Endothelial cell of umbilical vein (primary cell): ENCODE measurements at regions not wholly inside any gene's neighbourhood (a gene's known extent, or its start where the extent isn't known, plus 50 kb on each side); places are given as distances from the start of the nearest gene placed in this dataset.

ENCODE experiments used
- BruUV-seq: library from RNA; stranded (reverse); fragments of 400-500 nt; replicated peaks from 2 replicates; lab custom pipeline; 2021; lab: Mats Ljungman, UMichigan
- CTCF ChIA-PET: fragments of 300-600, 350-600 bp; sonication (Branson Sonifier 250); formaldehyde crosslinking; loops from one replicate; lab custom pipeline; 2021; ENCODE audit warnings: antibody characterized with exemption, inconsistent platforms; lab: Charles Lee
- POLR2A ChIA-PET: fragments of 300-600, 350-600 bp; sonication (Branson Sonifier 250); formaldehyde crosslinking; loops from one replicate; lab custom pipeline; 2021; ENCODE audit warnings: antibody characterized with exemption, inconsistent platforms; lab: Charles Lee
- DNase-seq: peaks from one replicate; pipeline ENCODE4 v3.0.0-alpha.2; 2011; ENCODE audit warnings: low read depth, low spot score
- FAIRE-seq: peaks from 2 replicates; lab custom pipeline; 2011; peaks lifted over from hg19 to GRCh38; lab: Jason Lieb, UNC
- H2AFZ ChIP-seq: 2 replicates; pipeline ENCODE4 v1.6.0; 2012; ENCODE audit warnings: low read depth, low read length, control low read depth, inconsistent platforms
- H3K27ac ChIP-seq: 2 replicates; pipeline ENCODE4 v1.5.1; 2011; ENCODE audit warnings: low read depth, mild to moderate bottlenecking, control low read depth, low read length, moderate library complexity; ENCODE audit not compliant: insufficient read depth
- H3K27me3 ChIP-seq, 2 experiments: 2 replicates each; pipeline versions ENCODE4 v1.6.0 to v1.6.1; 2011; ENCODE audit warnings: low read length in 2 of 2, mixed read lengths in 1 of 2; ENCODE audit not compliant: control insufficient read depth in 2 of 2, insufficient read depth in 2 of 2
- H3K36me3 ChIP-seq, 2 experiments: 2 replicates in 1 of 2; 3 replicates in 1 of 2; pipeline ENCODE4 v1.5.1; 2011; ENCODE audit warnings: low read length in 2 of 2, mild to moderate bottlenecking in 1 of 2, moderate library complexity in 1 of 2; ENCODE audit not compliant: control insufficient read depth in 2 of 2, insufficient read depth in 2 of 2; ENCODE audit errors: extremely low read depth in 1 of 2
- H3K4me1 ChIP-seq: 3 replicates; pipeline ENCODE4 v1.5.1; 2011; ENCODE audit warnings: mild to moderate bottlenecking, low read length; ENCODE audit not compliant: control insufficient read depth, insufficient read depth; ENCODE audit errors: extremely low read depth
- H3K4me2 ChIP-seq: 2 replicates; pipeline ENCODE4 v1.6.1; 2011; ENCODE audit warnings: low read length, control low read depth, mixed read lengths; ENCODE audit not compliant: insufficient read depth
- H3K4me3 ChIP-seq, 3 experiments: fragments of 200-600 bp in 1 of 3; sonication (generic), shearing (Covaris generic) in 1 of 3; replicated peaks in 1 of 3; 2 replicates each; pipeline ENCODE4 v1.5.1; 2011 to 2016; ENCODE audit warnings: control low read depth in 3 of 3, low read length in 3 of 3, mild to moderate bottlenecking in 2 of 3, inconsistent platforms in 1 of 3, low read depth in 1 of 3, moderate library complexity in 1 of 3; ENCODE audit not compliant: insufficient read depth in 1 of 3
- H3K79me2 ChIP-seq: 2 replicates; pipeline ENCODE4 v1.6.0; 2012; ENCODE audit warnings: low read length, inconsistent platforms; ENCODE audit not compliant: control insufficient read depth, insufficient read depth
- H3K9ac ChIP-seq: replicated peaks from 2 replicates; pipeline ENCODE3; 2011; ENCODE audit warnings: low read length, control low read depth; ENCODE audit not compliant: insufficient read depth; ENCODE audit errors: extremely low read depth
- H3K9me1 ChIP-seq: replicated peaks from 3 replicates; pipeline ENCODE4 v1.6.0; 2011; ENCODE audit warnings: mild to moderate bottlenecking, low read length; ENCODE audit not compliant: control insufficient read depth, insufficient read depth; ENCODE audit errors: extremely low read depth
- H3K9me3 ChIP-seq: replicated peaks from 2 replicates; pipeline ENCODE4 v1.5.1; 2012; ENCODE audit warnings: low read length, inconsistent platforms; ENCODE audit not compliant: control insufficient read depth, insufficient read depth
- H4K20me1 ChIP-seq: replicated peaks from 2 replicates; pipeline ENCODE3; 2011; ENCODE audit warnings: mild to moderate bottlenecking, low read length; ENCODE audit not compliant: control insufficient read depth, insufficient read depth; ENCODE audit errors: extremely low read depth
- EZH2 ChIP-seq: IDR thresholded peaks from 2 replicates; pipeline ENCODE4 v1.6.1; 2012; ENCODE audit warnings: borderline replicate concordance, low read depth, mild to moderate bottlenecking, moderate library complexity, low read length, inconsistent platforms; ENCODE audit not compliant: severe bottlenecking
- FOS ChIP-seq: IDR thresholded peaks from 2 replicates; pipeline ENCODE4 v1.6.1; 2011; ENCODE audit warnings: mild to moderate bottlenecking, low read length, moderate library complexity, borderline replicate concordance; ENCODE audit not compliant: insufficient read depth
- dilution Hi-C: fragments of 300-500 bp; cut with MboI; formaldehyde crosslinking; loops from one replicate; pipeline ENCODE4 v1.15.0; 2019; ENCODE audit warnings: low sequenced_read_pairs; ENCODE audit not compliant: extremely low pct_ligation_motif_present
- intact Hi-C: fragments of 100-400 bp; cut with micrococcal nuclease; formaldehyde crosslinking; loops from one replicate; pipeline ENCODE4 v1.10.0; 2022

DNA sequence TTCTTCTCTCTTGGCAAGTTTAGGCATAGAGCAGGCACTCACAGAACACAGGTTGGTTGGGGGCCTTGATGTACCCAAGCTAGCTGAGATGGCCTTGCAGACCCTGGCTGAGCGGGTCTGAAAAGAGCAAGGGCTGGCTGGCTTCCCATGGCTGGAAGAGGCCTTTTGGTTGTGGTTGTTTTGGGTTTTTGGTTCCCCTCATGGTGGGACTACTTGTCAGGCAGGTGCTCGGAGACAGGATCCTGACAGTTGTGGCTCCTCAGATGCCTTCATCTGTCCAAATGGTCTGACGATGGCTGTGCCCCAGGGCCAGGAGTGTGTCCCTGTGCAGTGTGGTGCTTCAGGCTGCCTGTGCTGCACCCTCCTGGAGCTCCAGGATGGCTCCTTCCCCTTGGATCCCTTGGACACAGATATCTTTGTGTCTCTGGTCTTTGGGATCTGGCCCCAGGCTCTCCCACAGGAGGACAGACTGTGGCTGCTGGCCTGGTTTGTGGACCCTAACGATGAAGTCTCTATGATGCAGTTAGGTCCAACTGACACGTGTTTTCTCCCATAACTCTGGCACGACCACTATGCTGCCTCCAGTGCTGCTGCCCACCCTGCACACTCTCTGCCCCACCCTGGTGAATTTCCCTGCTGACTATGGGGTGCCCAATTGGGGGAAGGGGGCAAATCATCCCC, 321.5 kb upstream of the ZNF32 start:
- H3K9ac ChIP-seq = no peak overlapping the region
- no peak overlapping the region for H3K27ac ChIP-seq
- no peaks in the 10 kb centered on the region for H3K4me1 ChIP-seq
- intact Hi-C loops (no loop called here), dilution Hi-C loops (no loop called here)
- FAIRE-seq (no peak), DNase-seq (no peak)
- no peaks in the 10 kb centered on the region for H4K20me1 ChIP-seq
- no peak overlapping the region for H3K4me2 ChIP-seq
- H3K79me2 ChIP-seq = no peaks in the 10 kb centered on the region
- POLR2A ChIA-PET = no interaction called here
- no peak overlapping the region for H3K4me3 ChIP-seq
- no peak for TF ChIP-seq FOS
- H3K9me1 ChIP-seq = no peaks in the 10 kb centered on the region
- BruUV-seq = no TSS peak
- no peak overlapping the region for H2AFZ ChIP-seq
- no peaks in the 10 kb centered on the region for H3K27me3 ChIP-seq
- CTCF ChIA-PET = no interaction called here
- no peaks in the 10 kb centered on the region for H3K9me3 ChIP-seq
- H3K36me3 ChIP-seq = no peaks in the 10 kb centered on the region

DNA sequence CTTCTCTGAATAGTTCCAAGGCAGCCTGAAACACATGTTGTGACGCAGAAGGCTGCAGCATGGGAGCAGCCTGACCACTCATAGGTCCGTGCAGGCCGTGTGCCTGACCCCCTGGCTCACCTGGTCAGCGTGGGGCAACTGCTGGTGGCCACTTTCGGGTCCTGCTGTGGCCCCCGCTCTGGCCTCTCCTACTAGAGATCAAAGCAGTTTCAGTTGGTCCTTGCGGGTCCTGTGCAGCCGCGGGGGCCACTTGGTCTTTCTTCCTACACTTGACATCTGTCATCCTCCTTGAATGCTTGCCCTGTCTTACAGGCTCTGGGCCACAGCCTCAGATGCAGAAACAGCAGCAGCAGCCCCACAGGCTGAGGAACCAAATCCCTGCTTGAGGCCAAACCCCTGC, 320.8 kb upstream of the ZNF32 start:
- H3K27ac ChIP-seq = no peak overlapping the region
- no peak for DNase-seq
- dilution Hi-C loops = no loop called here
- CTCF ChIA-PET = no interaction called here
- no peaks in the 10 kb centered on the region for H3K27me3 ChIP-seq
- no peaks in the 10 kb centered on the region for H3K36me3 ChIP-seq
- no peaks in the 10 kb centered on the region for H3K79me2 ChIP-seq
- H3K4me1 ChIP-seq = peaks cover 4% of the 10 kb centered on the region
- TF ChIP-seq EZH2 = no peak
- intact Hi-C loops = no loop called here
- no peak for FAIRE-seq
- no peaks in the 10 kb centered on the region for H3K9me1 ChIP-seq
- H4K20me1 ChIP-seq = no peaks in the 10 kb centered on the region
- no peak overlapping the region for H3K4me2 ChIP-seq
- H2AFZ ChIP-seq = no peak overlapping the region
- no TSS peak for BruUV-seq
- H3K9ac ChIP-seq = no peak overlapping the region
- H3K9me3 ChIP-seq = no peaks in the 10 kb centered on the region
- POLR2A ChIA-PET = no interaction called here
- no peak overlapping the region for H3K4me3 ChIP-seq
